GM23338 (cell line): ENCODE measurements at regions not wholly inside any gene's neighbourhood (a gene's known extent, or its start where the extent isn't known, plus 50 kb on each side); places are given as distances from the start of the nearest gene placed in this dataset.

Experiments
- ATAC-seq: fragments of 200-7000 bp; cut with Tn5 transposase; 3 replicates; pipeline ENCODE4 v1.9.1; 2020
- DNase-seq: peaks from one replicate; pipeline ENCODE4 v3.0.0-alpha.2; 2015; ENCODE audit warnings: low spot score
- H2AFZ ChIP-seq: fragments of 200-600 bp; sonication (generic); 2 replicates; pipeline ENCODE4 v1.8.0; 2016; ENCODE audit warnings: antibody characterized with exemption, mild to moderate bottlenecking, moderate library complexity
- H3F3A ChIP-seq: fragments of 200-600 bp; sonication (generic); replicated peaks from 2 replicates; pipeline ENCODE4 v1.8.0; 2017; ENCODE audit warnings: antibody characterized with exemption, mixed run types, low read depth
- H3K27ac ChIP-seq: fragments of 200-600 bp; sonication (generic); 2 replicates; pipeline ENCODE4 v1.6.1; 2016; ENCODE audit warnings: low read depth
- H3K27me3 ChIP-seq: fragments of 200-600 bp; sonication (generic); 2 replicates; pipeline ENCODE4 v1.8.0; 2016; ENCODE audit warnings: mild to moderate bottlenecking, mixed run types, moderate library complexity; ENCODE audit not compliant: insufficient read depth
- H3K36me3 ChIP-seq: fragments of 200-600 bp; sonication (generic); 2 replicates; pipeline ENCODE4 v1.8.0; 2016; ENCODE audit warnings: mild to moderate bottlenecking; ENCODE audit not compliant: insufficient read depth
- H3K4me1 ChIP-seq: fragments of 200-600 bp; sonication (generic); 2 replicates; pipeline ENCODE4 v1.8.0; 2016; ENCODE audit warnings: mild to moderate bottlenecking, moderate library complexity; ENCODE audit not compliant: insufficient read depth
- H3K4me2 ChIP-seq: fragments of 200-600 bp; sonication (generic); 2 replicates; pipeline ENCODE4 v1.7.1; 2017; ENCODE audit warnings: mixed run types
- H3K4me3 ChIP-seq: fragments of 200-600 bp; sonication (generic); 2 replicates; pipeline ENCODE4 v1.6.1; 2016; ENCODE audit warnings: mixed run types
- H3K79me2 ChIP-seq: fragments of 200-600 bp; sonication (generic); replicated peaks from 2 replicates; pipeline ENCODE4 v1.8.0; 2017; ENCODE audit warnings: mild to moderate bottlenecking; ENCODE audit not compliant: insufficient read depth
- H3K9me2 ChIP-seq: fragments of 200-600 bp; sonication (generic); 2 replicates; pipeline ENCODE4 v1.8.0; 2017; ENCODE audit not compliant: insufficient read depth
- H4K20me1 ChIP-seq: fragments of 200-600 bp; sonication (generic); replicated peaks from 2 replicates; pipeline ENCODE4 v1.8.0; 2017; ENCODE audit warnings: mild to moderate bottlenecking; ENCODE audit not compliant: insufficient read depth
- H3K27ac Mint-ChIP-seq: 2 replicates; pipeline ENCODE4 v1.8.0; 2020; ENCODE audit warnings: inconsistent platforms, mild to moderate bottlenecking, moderate library complexity, mixed read lengths
- H3K27me3 Mint-ChIP-seq: 3 replicates; pipeline ENCODE4 v1.8.0; 2022; ENCODE audit warnings: low read depth, mild to moderate bottlenecking, moderate library complexity, mixed read lengths, inconsistent platforms; ENCODE audit not compliant: insufficient read depth, poor library complexity
- H3K36me3 Mint-ChIP-seq: 3 replicates; pipeline ENCODE4 v1.8.0; 2021; ENCODE audit warnings: low read depth, mild to moderate bottlenecking, inconsistent platforms, moderate library complexity, mixed read lengths
- H3K4me1 Mint-ChIP-seq: 3 replicates; pipeline ENCODE4 v1.8.0; 2020; ENCODE audit warnings: mild to moderate bottlenecking, inconsistent platforms, mixed read lengths
- H3K4me3 Mint-ChIP-seq: 3 replicates; pipeline ENCODE4 v1.8.0; 2021; ENCODE audit warnings: moderate library complexity, mild to moderate bottlenecking, inconsistent platforms, mixed read lengths
- H3K9me3 Mint-ChIP-seq: 3 replicates; pipeline ENCODE4 v1.8.0; 2020; ENCODE audit warnings: moderate library complexity, mild to moderate bottlenecking, inconsistent platforms, mixed read lengths
- CREB1 ChIP-seq: fragments of 250-450 bp; sonication (Bioruptor Pico); IDR thresholded peaks from 2 replicates; pipeline ENCODE4 v1.5.0; 2020; ENCODE audit warnings: low read depth, mild to moderate bottlenecking, moderate library complexity
- ETS1 ChIP-seq: IDR thresholded peaks from 2 replicates; pipeline ENCODE4 v1.6.1; 2016; ENCODE audit warnings: antibody characterized with exemption
- EZH2phosphoT487 ChIP-seq: fragments of 200-600 bp; sonication (generic); IDR thresholded peaks from one replicate; pipeline ENCODE4 v1.8.1; 2018; ENCODE audit warnings: antibody characterized with exemption; ENCODE audit not compliant: unreplicated experiment
- NANOG ChIP-seq: IDR thresholded peaks from 2 replicates; pipeline ENCODE4 v1.6.1; 2016; ENCODE audit warnings: antibody characterized with exemption, borderline replicate concordance
- REST ChIP-seq: IDR thresholded peaks from one replicate; pipeline ENCODE4 v1.6.1; 2018; ENCODE audit warnings: antibody characterized with exemption; ENCODE audit not compliant: unreplicated experiment
- STAT1 ChIP-seq: IDR thresholded peaks from one replicate; pipeline ENCODE4 v1.6.1; 2016; ENCODE audit warnings: antibody characterized with exemption; ENCODE audit not compliant: unreplicated experiment
- ZNF462 ChIP-seq: fragments of 250-450 bp; sonication (Bioruptor Pico); IDR thresholded peaks from 2 replicates; pipeline ENCODE4 v1.5.0; 2020; ENCODE audit warnings: mild to moderate bottlenecking, moderate library complexity

GRCh38 chr2:149781263-149781808 is 193.8 kb upstream of the MMADHC start (continued):
- no peak for TF ChIP-seq REST

GRCh38 chr2:149773006-149773405 is 185.4 kb upstream of the MMADHC start:
- DNase-seq (no peak), ATAC-seq (no peak)
- Histone ChIP-seq H3K9me2 (no peaks in the 10 kb centered on the region), H3K27ac (no peak overlapping the region), H4K20me1 (no peaks in the 10 kb centered on the region), H3K4me2 (no peak overlapping the region), H3K36me3 (no peaks in the 10 kb centered on the region), H2AFZ (no peak overlapping the region), H3F3A (no peaks in the 10 kb centered on the region), H3K27me3 (no peaks in the 10 kb centered on the region), H3K4me3 (no peak overlapping the region), H3K79me2 (no peaks in the 10 kb centered on the region), H3K4me1 (no peaks in the 10 kb centered on the region)
- Mint-ChIP-seq H3K9me3 (no peaks in the 10 kb centered on the region), H3K27ac (no peak overlapping the region), H3K4me3 (no peak overlapping the region), H3K36me3 (no peaks in the 10 kb centered on the region), H3K4me1 (0 out of 3 replicates have a peak, but pooled peaks cover 2% of the 10 kb centered on the region), H3K27me3 (no peaks in the 10 kb centered on the region)
- TF ChIP-seq REST (no peak), EZH2phosphoT487 (no peak), STAT1 (no peak), ZNF462 (CRISPR knock-in tag) (no peak), ETS1 (no peak), CREB1 (CRISPR knock-in tag) (no peak), NANOG (no peak)
